HG03103 (cell line): ENCODE measurements at regions not wholly inside any gene's neighbourhood (a gene's known extent, or its start where the extent isn't known, plus 50 kb on each side); places are given as distances from the start of the nearest gene placed in this dataset.

Experiments
- ATAC-seq: cut with Tn5 transposase; IDR thresholded peaks from one replicate; pipeline ENCODE4 v1.9.1; 2021; ENCODE audit warnings: low read depth; ENCODE audit not compliant: unreplicated experiment

- peak; percentile 64 for ATAC-seq
Observed at GRCh38 chr1:38559446-38560165, 300.0 kb downstream of the RRAGC start.

GRCh38 chr1:38558500-38559445 is 300.8 kb downstream of the RRAGC start:
- no peak for ATAC-seq

DNA sequence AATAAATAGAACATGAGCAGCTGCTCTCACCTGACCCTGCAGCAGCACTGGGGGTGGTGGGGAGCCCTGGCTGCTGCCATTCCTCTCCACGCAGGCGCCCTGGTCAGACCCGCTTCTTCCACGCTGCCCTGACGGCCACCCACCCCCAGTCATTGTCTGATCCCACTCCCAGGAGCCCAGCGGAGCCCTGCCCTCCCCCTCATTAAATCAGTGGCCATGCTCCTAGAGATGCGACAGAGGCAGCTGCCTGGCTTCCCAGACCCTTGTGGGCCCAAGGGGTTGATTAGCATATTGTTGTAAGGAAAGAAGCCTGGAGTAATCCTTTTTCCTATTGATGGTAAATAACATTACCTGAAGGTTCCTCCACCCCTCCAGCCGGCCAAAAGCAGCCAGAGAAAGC is 301.5 kb downstream of the RRAGC start:
- ATAC-seq = no peak

- ATAC-seq = no peak
Observed at GRCh38 chr1:38555594-38555993, 304.0 kb downstream of the RRAGC start.

DNA sequence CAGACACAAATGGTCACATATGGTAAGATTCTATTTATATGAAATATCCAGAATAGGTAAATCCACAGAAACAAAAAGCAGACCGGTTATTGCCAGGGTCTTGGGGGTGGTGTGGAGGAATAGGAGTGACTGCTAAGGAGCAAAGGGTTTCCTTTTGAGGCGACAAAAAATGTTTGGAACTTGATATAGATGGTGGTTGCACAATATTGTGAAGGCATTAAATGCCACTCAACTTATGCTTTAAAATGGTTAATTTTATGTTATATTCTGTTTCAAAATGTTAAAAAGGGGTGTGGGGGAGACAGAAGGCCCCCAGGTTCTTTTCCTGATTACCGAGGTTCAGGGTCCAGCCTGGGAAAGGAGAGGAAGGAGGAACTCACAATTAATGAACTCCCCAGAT is 304.4 kb downstream of the RRAGC start:
- ATAC-seq = no peak

- no peak for ATAC-seq
Observed at GRCh38 chr1:38551318-38552307, 308.0 kb downstream of the RRAGC start.

DNA sequence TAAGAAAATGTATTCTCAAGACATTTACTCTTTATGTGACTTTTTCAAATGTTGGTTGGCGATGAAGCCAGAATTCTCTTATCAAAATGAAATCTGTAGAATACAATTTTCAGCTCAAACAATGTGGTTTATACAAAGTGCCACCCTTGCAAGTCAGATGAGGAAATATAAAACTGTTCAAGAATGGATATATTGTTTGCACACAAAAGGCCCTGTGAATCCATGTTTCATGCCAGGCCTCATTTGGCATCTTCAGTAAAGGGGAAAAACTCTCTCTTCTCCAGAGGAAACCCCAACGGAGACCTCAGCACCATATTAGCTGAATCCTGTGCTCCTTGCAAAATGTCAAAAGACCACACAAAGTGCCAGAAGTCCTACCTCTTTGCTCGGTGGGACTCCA is 310.4 kb downstream of the RRAGC start:
- ATAC-seq = no peak

GRCh38 chr1:38547321-38547720 is 312.3 kb downstream of the RRAGC start:
- no peak for ATAC-seq

DNA sequence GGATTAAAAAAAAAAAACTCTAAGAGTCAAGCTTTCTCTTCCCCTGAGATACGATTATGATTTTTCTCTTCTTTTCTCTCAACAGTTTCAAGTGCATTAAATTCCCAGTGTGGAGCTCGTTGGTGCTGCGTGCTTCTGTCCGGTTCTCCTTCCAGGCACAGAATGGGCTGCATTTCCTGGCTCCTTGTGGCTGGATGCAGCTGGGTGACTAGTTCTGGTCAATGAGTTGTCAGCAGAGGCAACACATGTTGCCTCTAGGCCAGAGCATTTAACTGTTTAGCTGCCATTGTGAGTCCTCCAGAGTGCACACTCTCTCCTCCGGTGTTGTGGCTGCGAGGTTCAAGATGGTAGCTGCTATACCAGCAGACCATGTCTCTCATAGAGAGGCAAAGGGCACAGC is 312.9 kb downstream of the RRAGC start:
- ATAC-seq = no peak

DNA sequence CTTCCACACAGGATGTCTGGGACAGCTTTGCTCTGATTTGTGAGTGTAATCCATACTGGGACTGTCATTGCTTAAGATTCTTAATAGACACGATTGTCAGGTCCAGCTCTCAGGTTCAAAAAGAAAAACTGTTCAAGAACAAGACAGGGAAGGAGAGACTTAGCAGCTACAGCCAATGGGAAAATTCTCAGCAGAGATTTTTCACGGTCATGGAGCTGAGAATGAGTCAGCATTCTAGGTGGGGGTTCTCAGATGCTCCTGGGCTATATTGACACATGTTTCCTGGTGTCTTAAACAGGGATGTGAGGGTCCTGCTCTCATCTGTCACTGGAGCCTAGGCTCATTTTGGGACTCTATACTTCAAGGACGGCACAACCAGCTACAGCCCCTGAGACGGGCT is 318.3 kb downstream of the RRAGC start:
- ATAC-seq = no peak

GRCh38 chr1:38539931-38540330 is 319.6 kb downstream of the RRAGC start:
- no peak for ATAC-seq

DNA sequence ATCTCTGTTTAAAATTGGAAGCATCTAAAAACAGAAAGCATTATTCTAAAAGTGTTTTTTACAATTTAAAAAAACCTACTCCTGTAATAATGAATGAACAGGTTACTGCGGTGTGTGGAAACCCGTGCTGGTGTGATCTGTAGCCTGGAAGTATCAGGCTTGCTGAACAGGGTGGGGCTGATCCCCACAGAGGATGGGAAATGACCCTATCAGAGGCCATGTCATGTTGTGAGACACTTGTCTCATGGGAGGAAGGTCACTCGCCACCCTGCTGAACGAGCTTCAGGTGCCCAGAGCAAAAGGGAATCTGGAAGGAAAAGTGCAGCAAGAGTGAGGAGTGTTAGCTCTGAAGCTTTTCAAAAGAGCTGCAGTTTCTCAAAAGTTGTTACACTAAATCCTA is 320.7 kb downstream of the RRAGC start:
- no peak for ATAC-seq

GRCh38 chr1:38536089-38536488 is 323.5 kb downstream of the RRAGC start:
- ATAC-seq = no peak

DNA sequence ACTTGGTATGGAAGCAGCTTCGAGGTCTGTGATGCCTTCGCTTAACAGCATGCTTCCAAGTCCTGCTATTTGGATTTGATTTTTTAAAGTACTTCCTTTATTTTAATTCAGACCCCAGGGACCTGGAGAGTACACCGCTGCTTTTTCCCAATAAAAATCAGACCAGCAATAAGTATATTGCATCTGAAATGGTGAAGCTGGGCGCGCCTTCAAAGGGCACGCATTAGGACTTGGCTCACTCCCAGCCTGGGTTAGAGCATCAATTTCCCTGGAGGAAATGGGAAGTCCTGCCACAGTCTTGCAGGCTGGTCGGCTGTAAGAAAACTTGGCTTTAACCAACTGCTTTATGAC is 325.1 kb downstream of the RRAGC start:
- ATAC-seq = no peak

- no peak for ATAC-seq
Observed at GRCh38 chr1:38533772-38534472, 325.6 kb downstream of the RRAGC start.

DNA sequence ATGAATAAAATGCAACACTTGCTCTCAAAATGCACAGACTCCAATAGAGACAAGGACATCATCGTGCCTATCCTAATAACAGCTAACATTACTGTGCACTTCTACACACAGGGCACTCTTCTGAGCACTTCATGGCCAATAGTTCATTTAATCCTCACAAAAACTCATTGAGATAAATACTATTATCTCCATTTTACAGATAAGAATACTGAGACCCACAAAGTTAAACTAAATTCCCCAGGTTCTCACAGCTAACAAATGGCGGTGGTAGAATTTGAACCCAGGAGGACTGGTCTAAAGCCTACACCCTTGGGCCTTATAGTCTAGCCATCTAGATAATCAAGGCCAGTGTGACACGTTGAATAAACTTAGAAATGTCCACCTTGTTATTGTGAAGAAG is 328.6 kb downstream of the RRAGC start:
- no peak for ATAC-seq

GRCh38 chr1:38529946-38530345 is 329.6 kb downstream of the RRAGC start:
- ATAC-seq = no peak

DNA sequence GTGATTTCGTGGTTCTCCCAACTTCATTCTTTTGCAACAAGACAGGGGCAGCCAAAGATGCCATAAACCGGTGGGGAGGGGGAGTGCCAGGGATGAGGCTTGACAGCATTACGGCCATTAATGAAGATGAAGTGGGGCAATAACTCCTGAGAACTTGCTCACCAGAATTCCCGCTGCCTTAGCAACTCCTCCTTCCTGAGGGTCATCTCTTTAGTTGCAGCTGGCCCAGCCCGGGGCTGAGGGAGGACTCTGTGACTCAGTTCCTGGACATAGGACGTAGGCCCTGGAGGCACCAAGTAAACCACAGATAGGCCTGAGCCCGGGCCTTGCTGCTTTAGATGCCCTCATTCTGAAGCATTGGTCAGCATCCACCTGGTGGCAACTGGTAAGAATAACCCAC is 330.2 kb downstream of the RRAGC start:
- no peak for ATAC-seq

- no peak for ATAC-seq
Observed at GRCh38 chr1:38528623-38529022, 330.9 kb downstream of the RRAGC start.

DNA sequence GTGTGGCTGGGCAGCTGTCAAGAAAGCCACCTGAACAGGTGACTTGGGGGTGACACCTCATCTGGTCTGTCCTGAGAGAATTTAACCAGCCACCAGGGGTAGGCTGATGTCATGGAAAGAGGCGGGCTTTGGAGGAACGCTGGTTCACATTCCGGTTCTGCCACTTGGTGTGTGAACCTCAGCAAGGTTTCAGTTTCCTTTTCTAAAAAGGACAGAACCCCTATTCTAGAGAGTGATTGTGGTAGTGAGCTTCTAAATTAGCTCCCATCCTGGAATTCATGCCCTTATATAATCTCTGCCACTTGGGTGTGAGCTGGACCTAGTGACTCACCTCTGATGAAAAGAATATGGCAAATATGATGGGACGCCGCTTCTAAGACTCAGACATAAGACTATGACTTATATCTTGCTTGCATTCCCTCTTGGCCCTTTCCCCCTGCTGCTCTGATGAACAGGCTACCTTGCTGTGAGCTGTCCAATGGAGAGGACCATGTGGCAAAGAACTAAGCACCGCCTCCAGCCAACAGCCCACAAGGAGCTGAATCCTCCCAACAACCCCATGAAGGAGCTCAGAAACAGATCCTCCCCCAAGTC is 332.1 kb downstream of the RRAGC start:
- peak; percentile 82 for ATAC-seq
